ENCODE measurements at regions not wholly inside any gene's neighbourhood (a gene's known extent, or its start where the extent isn't known, plus 50 kb on each side); places are given as distances from the start of the nearest gene placed in this dataset.

DNA sequence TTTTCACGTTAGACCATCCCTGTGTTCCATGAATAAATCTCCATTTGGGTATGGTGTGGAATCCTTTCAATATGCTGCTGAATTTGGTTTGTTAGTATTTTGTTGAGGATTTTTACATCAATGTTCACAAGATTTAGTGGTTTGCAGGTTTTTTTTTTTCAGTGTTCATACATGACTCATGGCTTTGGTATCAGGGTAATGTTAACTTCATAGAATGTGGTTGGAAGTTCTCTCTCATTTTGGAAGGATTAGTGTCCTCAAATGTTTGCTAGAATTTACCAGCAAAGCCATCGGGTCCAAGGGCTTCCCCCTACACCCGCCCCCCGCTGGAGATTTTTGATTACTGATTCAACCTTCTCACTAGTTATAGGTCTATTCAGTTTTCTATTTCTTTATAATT, 398.0 kb downstream of the NXPH1 start:
- TF ChIP-seq, protein P1, sequence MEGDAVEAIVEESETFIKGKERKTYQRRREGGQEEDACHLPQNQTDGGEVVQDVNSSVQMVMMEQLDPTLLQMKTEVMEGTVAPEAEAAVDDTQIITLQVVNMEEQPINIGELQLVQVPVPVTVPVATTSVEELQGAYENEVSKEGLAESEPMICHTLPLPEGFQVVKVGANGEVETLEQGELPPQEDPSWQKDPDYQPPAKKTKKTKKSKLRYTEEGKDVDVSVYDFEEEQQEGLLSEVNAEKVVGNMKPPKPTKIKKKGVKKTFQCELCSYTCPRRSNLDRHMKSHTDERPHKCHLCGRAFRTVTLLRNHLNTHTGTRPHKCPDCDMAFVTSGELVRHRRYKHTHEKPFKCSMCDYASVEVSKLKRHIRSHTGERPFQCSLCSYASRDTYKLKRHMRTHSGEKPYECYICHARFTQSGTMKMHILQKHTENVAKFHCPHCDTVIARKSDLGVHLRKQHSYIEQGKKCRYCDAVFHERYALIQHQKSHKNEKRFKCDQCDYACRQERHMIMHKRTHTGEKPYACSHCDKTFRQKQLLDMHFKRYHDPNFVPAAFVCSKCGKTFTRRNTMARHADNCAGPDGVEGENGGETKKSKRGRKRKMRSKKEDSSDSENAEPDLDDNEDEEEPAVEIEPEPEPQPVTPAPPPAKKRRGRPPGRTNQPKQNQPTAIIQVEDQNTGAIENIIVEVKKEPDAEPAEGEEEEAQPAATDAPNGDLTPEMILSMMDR (optimal IDR thresholded peaks at IDR 0.05 in 1 of 3, IDR thresholded peaks at IDR 0.05 in 1 of 3, conservative IDR thresholded peaks at IDR 0.05 in 1 of 3; ENCODE audit: extremely low read depth in 1 of 3, insufficient read depth in 2 of 3, low read length in 3 of 3): no peak
- TF ChIP-seq EZH2 (IDR thresholded peaks at IDR 0.05; ENCODE audit: low read length): no peak

Data from keratinocyte (primary cell).